HCT116 (cell line): ENCODE measurements at regions not wholly inside any gene's neighbourhood (a gene's known extent, or its start where the extent isn't known, plus 50 kb on each side); places are given as distances from the start of the nearest gene placed in this dataset.

ENCODE experiments used
- ATAC-seq: fragments of 200-7000 bp; cut with Tn5 transposase; 2 replicates; pipeline ENCODE4 v1.9.1; 2020; ENCODE audit warnings: mild to moderate bottlenecking, moderate library complexity
- BruUV-seq: library from RNA; stranded (reverse); fragments of 400-500 nt; replicated peaks from 2 replicates; lab custom pipeline; 2021; lab: Mats Ljungman, UMichigan
- CTCF ChIA-PET: fragments of 300-600 bp; sonication (Branson Sonifier 250); formaldehyde crosslinking; loops from one replicate; lab custom pipeline; 2021; ENCODE audit warnings: antibody characterized with exemption; lab: Charles Lee
- POLR2A ChIA-PET: fragments of 300-600, 350-600 bp; sonication (Branson Sonifier 250); formaldehyde crosslinking; loops from one replicate; lab custom pipeline; 2021; ENCODE audit warnings: antibody characterized with exemption; lab: Charles Lee
- RAD21 ChIA-PET, 2 experiments: fragments of 300-600 bp; sonication (Branson Sonifier 250); formaldehyde crosslinking; loops; one replicate each; lab custom pipeline; 2023; ENCODE audit warnings: low total read pairs in 2 of 2; ENCODE audit not compliant: uncharacterized antibody in 2 of 2, unreplicated experiment in 2 of 2, low non-redundant PET in 1 of 2; lab: Charles Lee
- DNase-seq: peaks from one replicate; pipeline ENCODE4 v3.0.0-alpha.2; 2010; ENCODE audit warnings: low read depth, low spot score
- H2AFZ ChIP-seq: fragments of 200-600 bp; shearing (Covaris generic), sonication (generic); 2 replicates; pipeline ENCODE4 v1.6.1; 2017; ENCODE audit warnings: low read depth, mixed run types, mixed read lengths, antibody characterized with exemption, low read length; ENCODE audit not compliant: poor library complexity, severe bottlenecking
- H3K27ac ChIP-seq: 2 replicates; pipeline ENCODE4 v1.5.1; 2012; ENCODE audit warnings: low read depth, low read length
- H3K27me3 ChIP-seq: fragments of 200-600 bp; sonication (generic); 2 replicates; pipeline ENCODE4 v1.6.1; 2016; ENCODE audit warnings: mixed run types, low read length, mixed read lengths; ENCODE audit not compliant: insufficient read depth
- H3K36me3 ChIP-seq, 2 experiments: fragments of 200-500 bp in 1 of 2; fragments of 200-600 bp in 1 of 2; sonication (Bioruptor generic) in 1 of 2; sonication (generic) in 1 of 2; 2 replicates each; pipeline versions ENCODE4 v1.5.1 to v1.6.1; 2014 to 2016; ENCODE audit warnings: low read length in 2 of 2, inconsistent platforms in 1 of 2, mixed read lengths in 1 of 2, mixed run types in 1 of 2; ENCODE audit not compliant: insufficient read depth in 2 of 2, control insufficient read depth in 1 of 2
- H3K4me1 ChIP-seq, 2 experiments: fragments of 200-600 bp in 1 of 2; sonication (generic) in 1 of 2; 2 replicates each; pipeline versions ENCODE4 v1.5.1 to v1.6.1; 2012 to 2017; ENCODE audit warnings: low read length in 2 of 2, inconsistent platforms in 1 of 2, mild to moderate bottlenecking in 1 of 2, mixed read lengths in 1 of 2, mixed run types in 1 of 2, moderate library complexity in 1 of 2; ENCODE audit not compliant: insufficient read depth in 2 of 2, control insufficient read depth in 1 of 2
- H3K4me2 ChIP-seq: fragments of 200-600 bp; sonication (generic); 2 replicates; pipeline ENCODE4 v1.6.1; 2017; ENCODE audit warnings: mixed run types, low read length, mixed read lengths
- H3K4me3 ChIP-seq, 2 experiments: fragments of 200-600 bp in 1 of 2; sonication (generic) in 1 of 2; replicated peaks in 1 of 2; 2 replicates each; pipeline ENCODE4 v1.5.1; 2011 to 2016; ENCODE audit warnings: low read length in 2 of 2, control low read depth in 1 of 2, low read depth in 1 of 2, mild to moderate bottlenecking in 1 of 2, mixed read lengths in 1 of 2, mixed run types in 1 of 2
- H3K79me2 ChIP-seq: fragments of 200-600 bp; sonication (generic); 2 replicates; pipeline ENCODE4 v1.6.1; 2017; ENCODE audit warnings: mild to moderate bottlenecking, mixed run types, low read length, moderate library complexity, mixed read lengths; ENCODE audit not compliant: insufficient read depth
- H3K9ac ChIP-seq: fragments of 200-600 bp; sonication (generic); 2 replicates; pipeline ENCODE4 v1.6.1; 2016; ENCODE audit warnings: low read length, mixed read lengths
- H3K9me2 ChIP-seq: fragments of 200-600 bp; sonication (generic), shearing (Covaris generic); 2 replicates; pipeline ENCODE4 v1.6.1; 2017; ENCODE audit warnings: mixed run types, mild to moderate bottlenecking, moderate library complexity; ENCODE audit not compliant: insufficient read depth
- H3K9me3 ChIP-seq, 2 experiments: fragments of 200-500 bp in 1 of 2; fragments of 200-600 bp in 1 of 2; sonication (Bioruptor generic) in 1 of 2; sonication (generic) in 1 of 2; 2 replicates each; pipeline ENCODE4 v1.6.1; 2014 to 2017; ENCODE audit warnings: low read length in 2 of 2, mixed read lengths in 2 of 2, inconsistent platforms in 1 of 2, low read depth in 1 of 2, mild to moderate bottlenecking in 1 of 2, mixed run types in 1 of 2, moderate library complexity in 1 of 2; ENCODE audit not compliant: control insufficient read depth in 1 of 2, insufficient read depth in 1 of 2
- H4K20me1 ChIP-seq: fragments of 200-600 bp; sonication (generic), shearing (Covaris generic); 2 replicates; pipeline ENCODE4 v1.6.1; 2017; ENCODE audit warnings: mixed run types, mild to moderate bottlenecking, moderate library complexity; ENCODE audit not compliant: insufficient read depth
- CBX3 ChIP-seq: IDR thresholded peaks from 2 replicates; pipeline ENCODE4 v1.6.1; 2012; ENCODE audit warnings: low read depth
- CEBPB ChIP-seq: IDR thresholded peaks from 2 replicates; pipeline ENCODE4 v1.6.1; 2012; ENCODE audit warnings: low read depth
- ELF1 ChIP-seq: IDR thresholded peaks from 2 replicates; pipeline ENCODE4 v1.6.1; 2012; ENCODE audit warnings: low read depth, borderline replicate concordance
- EZH2phosphoT487 ChIP-seq: fragments of 200-600 bp; IDR thresholded peaks from 2 replicates; pipeline ENCODE4 v1.6.1; 2018; ENCODE audit warnings: antibody characterized with exemption, borderline replicate concordance
- FOSL1 ChIP-seq: IDR thresholded peaks from 2 replicates; pipeline ENCODE4 v1.6.1; 2012; ENCODE audit warnings: low read depth
- JUND ChIP-seq: IDR thresholded peaks from 2 replicates; pipeline ENCODE4 v1.6.1; 2012
- POLR2A ChIP-seq: IDR thresholded peaks from 2 replicates; pipeline ENCODE4 v1.7.0; 2011; ENCODE audit warnings: borderline replicate concordance; ENCODE audit not compliant: insufficient read depth, insufficient read length; ENCODE audit errors: extremely low read depth
- POLR2AphosphoS5 ChIP-seq: IDR thresholded peaks from 2 replicates; pipeline ENCODE4 v1.6.1; 2011; ENCODE audit warnings: mild to moderate bottlenecking, low read depth, low read length, moderate library complexity
- SIN3A ChIP-seq: IDR thresholded peaks from 2 replicates; pipeline ENCODE4 v1.6.1; 2012; ENCODE audit warnings: low read depth
- SP1 ChIP-seq: IDR thresholded peaks from 2 replicates; pipeline ENCODE4 v1.6.1; 2012; ENCODE audit warnings: low read depth
- YY1 ChIP-seq: IDR thresholded peaks from 2 replicates; pipeline ENCODE4 v1.6.1; 2011; ENCODE audit warnings: low read length, low read depth, moderate library complexity, mild to moderate bottlenecking; ENCODE audit not compliant: insufficient replicate concordance; ENCODE audit errors: extremely low read depth
- ZFX ChIP-seq: fragments of 450-650 bp; IDR thresholded peaks from 2 replicates; pipeline ENCODE4 v1.6.1; 2017
- ZNF274 ChIP-seq: fragments of 200-500 bp; sonication (Bioruptor generic); IDR thresholded peaks from 2 replicates; pipeline ENCODE4 v1.6.1; 2014; ENCODE audit warnings: mild to moderate bottlenecking, low read depth, low read length, inconsistent platforms
- intact Hi-C: fragments of 100-400 bp; cut with micrococcal nuclease; formaldehyde crosslinking; loops from 2 replicates; pipeline ENCODE4 v1.10.0; 2022
- TF ChIP-seq, protein P1 (sequence below), 3 experiments: fragments of 200-600 bp in 1 of 3; sonication (generic) in 1 of 3; IDR thresholded peaks in 2 of 3; conservative IDR thresholded peaks in 1 of 3; 2 replicates each; pipeline ENCODE4 v1.5.1; 2012 to 2017; ENCODE audit warnings: low read depth in 2 of 3, low read length in 2 of 3, antibody characterized with exemption in 1 of 3, borderline replicate concordance in 1 of 3, control low read depth in 1 of 3, mild to moderate bottlenecking in 1 of 3, mixed read lengths in 1 of 3, mixed run types in 1 of 3, moderate library complexity in 1 of 3; ENCODE audit not compliant: insufficient read depth in 1 of 3
- TF ChIP-seq, protein P2 (sequence below): IDR thresholded peaks from 2 replicates; pipeline ENCODE4 v1.6.1; 2011; ENCODE audit warnings: mild to moderate bottlenecking, low read length, moderate library complexity; ENCODE audit not compliant: insufficient replicate concordance; ENCODE audit errors: extremely low read depth
- TF ChIP-seq, protein P3 (sequence below): IDR thresholded peaks from 2 replicates; pipeline ENCODE4 v1.6.1; 2012
- TF ChIP-seq, protein P4 (sequence below): IDR thresholded peaks from 2 replicates; pipeline ENCODE4 v1.6.1; 2012

DNA sequence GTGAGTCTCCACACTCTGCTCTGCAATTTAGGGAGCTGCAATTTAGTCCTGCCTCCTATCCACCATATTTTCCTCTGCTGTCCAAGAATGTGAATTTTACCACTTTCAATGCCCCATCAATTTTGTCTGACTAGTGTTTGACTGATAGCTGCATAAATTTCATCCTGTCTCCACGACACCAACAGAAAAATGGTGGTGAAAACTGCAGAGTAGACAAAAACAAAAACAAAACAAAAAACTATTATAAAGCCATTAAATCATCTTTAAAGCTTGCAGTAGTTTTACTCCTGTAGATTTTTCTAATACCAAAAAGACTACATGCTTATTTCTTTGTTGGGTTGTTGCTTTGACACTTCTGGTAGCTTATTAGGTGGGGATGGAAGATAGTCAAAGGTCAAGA is 322.0 kb downstream of the PAX1 start:
- ATAC-seq (no peak), DNase-seq (no peak)
- Histone ChIP-seq H3K4me2 (no peak overlapping the region), H3K9me2 (no peaks in the 10 kb centered on the region)
- RAD21 ChIA-PET, result no interaction called here
- intact Hi-C loops, result no loop called here
- TF ChIP-seq CEBPB (no peak), YY1 (no peak), EZH2phosphoT487 (no peak), FOSL1 (no peak), POLR2AphosphoS5 (no peak), ZFX (no peak)
- TF ChIP-seq, protein P1, sequence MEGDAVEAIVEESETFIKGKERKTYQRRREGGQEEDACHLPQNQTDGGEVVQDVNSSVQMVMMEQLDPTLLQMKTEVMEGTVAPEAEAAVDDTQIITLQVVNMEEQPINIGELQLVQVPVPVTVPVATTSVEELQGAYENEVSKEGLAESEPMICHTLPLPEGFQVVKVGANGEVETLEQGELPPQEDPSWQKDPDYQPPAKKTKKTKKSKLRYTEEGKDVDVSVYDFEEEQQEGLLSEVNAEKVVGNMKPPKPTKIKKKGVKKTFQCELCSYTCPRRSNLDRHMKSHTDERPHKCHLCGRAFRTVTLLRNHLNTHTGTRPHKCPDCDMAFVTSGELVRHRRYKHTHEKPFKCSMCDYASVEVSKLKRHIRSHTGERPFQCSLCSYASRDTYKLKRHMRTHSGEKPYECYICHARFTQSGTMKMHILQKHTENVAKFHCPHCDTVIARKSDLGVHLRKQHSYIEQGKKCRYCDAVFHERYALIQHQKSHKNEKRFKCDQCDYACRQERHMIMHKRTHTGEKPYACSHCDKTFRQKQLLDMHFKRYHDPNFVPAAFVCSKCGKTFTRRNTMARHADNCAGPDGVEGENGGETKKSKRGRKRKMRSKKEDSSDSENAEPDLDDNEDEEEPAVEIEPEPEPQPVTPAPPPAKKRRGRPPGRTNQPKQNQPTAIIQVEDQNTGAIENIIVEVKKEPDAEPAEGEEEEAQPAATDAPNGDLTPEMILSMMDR (IDR thresholded peaks at IDR 0.05 in 2 of 3, conservative IDR thresholded peaks at IDR 0.05 in 1 of 3; ENCODE audit: borderline replicate concordance in 1 of 3, insufficient read depth in 1 of 3, low read depth in 2 of 3, low read length in 2 of 3), result no peak
- TF ChIP-seq, all 23 proteins: peak for 0
- no TSS peak for BruUV-seq
- H2AFZ ChIP-seq, result no peak overlapping the region
- H3K27ac ChIP-seq, result no peak overlapping the region
- H3K9ac ChIP-seq, result no peak overlapping the region
- ChIA-PET POLR2A (no interaction called here), CTCF (no interaction called here)
- H3K9me3 ChIP-seq, result peaks cover 0 to 21% of the 10 kb centered on the region in 2 experiments; a peak in 3 of 4 replicates
- H3K27me3 ChIP-seq, result no peaks in the 10 kb centered on the region
- H3K4me3 ChIP-seq, result no peak overlapping the region
- no peaks in the 10 kb centered on the region for H3K36me3 ChIP-seq
- H3K4me1 ChIP-seq, result no peaks in the 10 kb centered on the region
- H4K20me1 ChIP-seq, result no peaks in the 10 kb centered on the region
- no peaks in the 10 kb centered on the region for H3K79me2 ChIP-seq

DNA sequence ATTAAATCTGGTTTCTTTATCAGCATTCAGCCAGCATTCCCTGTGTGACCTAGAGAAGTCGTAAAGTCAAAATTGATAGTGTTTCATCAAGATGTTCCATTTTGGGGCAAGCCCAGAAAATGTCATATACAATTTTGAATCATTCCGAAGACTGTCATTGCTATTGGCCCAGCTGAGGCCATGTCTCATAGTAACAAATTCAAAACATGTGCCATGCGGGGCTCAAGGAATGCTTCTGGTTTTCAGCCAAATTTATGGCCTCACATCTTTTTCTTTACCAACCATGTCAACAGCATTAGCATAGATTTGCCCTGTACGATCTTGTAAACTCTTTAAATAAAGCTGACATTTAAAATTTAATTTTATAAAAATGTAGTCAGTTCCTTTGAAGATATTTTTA is 314.7 kb downstream of the PAX1 start:
- Histone ChIP-seq H3K9me2 (no peaks in the 10 kb centered on the region), H4K20me1 (no peaks in the 10 kb centered on the region), H3K27me3 (no peaks in the 10 kb centered on the region), H3K4me2 (no peak overlapping the region), H2AFZ (no peak overlapping the region), H3K27ac (no peak overlapping the region), H3K79me2 (no peaks in the 10 kb centered on the region), H3K9me3 (peaks cover 3% of the 10 kb centered on the region in 2 experiments; a peak in 2 of 4 replicates), H3K4me3 (no peak overlapping the region), H3K36me3 (no peaks in the 10 kb centered on the region), H3K9ac (no peak overlapping the region), H3K4me1 (no peaks in the 10 kb centered on the region)
- POLR2A ChIA-PET, result no interaction called here
- RAD21 ChIA-PET, result no interaction called here
- ATAC-seq (no peak), DNase-seq (no peak)
- intact Hi-C loops, result no loop called here
- CTCF ChIA-PET, result no interaction called here
- no TSS peak for BruUV-seq
- no peak for TF ChIP-seq POLR2A
- no peak for TF ChIP-seq SP1
- no peak for TF ChIP-seq ELF1
- no peak for TF ChIP-seq FOSL1
- TF ChIP-seq EZH2phosphoT487, result no peak
- TF ChIP-seq JUND, result no peak
- no peak for TF ChIP-seq SIN3A
- TF ChIP-seq, protein P2, sequence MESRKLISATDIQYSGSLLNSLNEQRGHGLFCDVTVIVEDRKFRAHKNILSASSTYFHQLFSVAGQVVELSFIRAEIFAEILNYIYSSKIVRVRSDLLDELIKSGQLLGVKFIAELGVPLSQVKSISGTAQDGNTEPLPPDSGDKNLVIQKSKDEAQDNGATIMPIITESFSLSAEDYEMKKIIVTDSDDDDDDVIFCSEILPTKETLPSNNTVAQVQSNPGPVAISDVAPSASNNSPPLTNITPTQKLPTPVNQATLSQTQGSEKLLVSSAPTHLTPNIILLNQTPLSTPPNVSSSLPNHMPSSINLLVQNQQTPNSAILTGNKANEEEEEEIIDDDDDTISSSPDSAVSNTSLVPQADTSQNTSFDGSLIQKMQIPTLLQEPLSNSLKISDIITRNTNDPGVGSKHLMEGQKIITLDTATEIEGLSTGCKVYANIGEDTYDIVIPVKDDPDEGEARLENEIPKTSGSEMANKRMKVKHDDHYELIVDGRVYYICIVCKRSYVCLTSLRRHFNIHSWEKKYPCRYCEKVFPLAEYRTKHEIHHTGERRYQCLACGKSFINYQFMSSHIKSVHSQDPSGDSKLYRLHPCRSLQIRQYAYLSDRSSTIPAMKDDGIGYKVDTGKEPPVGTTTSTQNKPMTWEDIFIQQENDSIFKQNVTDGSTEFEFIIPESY, result no peak
- TF ChIP-seq YY1, result no peak
- TF ChIP-seq CBX3, result no peak
- TF ChIP-seq, protein P3, sequence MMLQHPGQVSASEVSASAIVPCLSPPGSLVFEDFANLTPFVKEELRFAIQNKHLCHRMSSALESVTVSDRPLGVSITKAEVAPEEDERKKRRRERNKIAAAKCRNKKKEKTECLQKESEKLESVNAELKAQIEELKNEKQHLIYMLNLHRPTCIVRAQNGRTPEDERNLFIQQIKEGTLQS, result no peak
- TF ChIP-seq, protein P4, sequence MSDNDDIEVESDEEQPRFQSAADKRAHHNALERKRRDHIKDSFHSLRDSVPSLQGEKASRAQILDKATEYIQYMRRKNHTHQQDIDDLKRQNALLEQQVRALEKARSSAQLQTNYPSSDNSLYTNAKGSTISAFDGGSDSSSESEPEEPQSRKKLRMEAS, result no peak
- no peak for TF ChIP-seq ZNF274
